H1 (cell line): ENCODE measurements at regions not wholly inside any gene's neighbourhood (a gene's known extent, or its start where the extent isn't known, plus 50 kb on each side); places are given as distances from the start of the nearest gene placed in this dataset.

Source experiments
- CTCF ChIA-PET: fragments of 300-600 bp; sonication (Branson Sonifier 250); formaldehyde crosslinking; loops from one replicate; lab custom pipeline; 2021; ENCODE audit not compliant: partially characterized antibody; lab: Charles Lee
- POLR2A ChIA-PET: fragments of 300-600 bp; sonication (Branson Sonifier 250); formaldehyde crosslinking; loops from one replicate; lab custom pipeline; 2021; ENCODE audit warnings: inconsistent platforms; ENCODE audit not compliant: partially characterized antibody; lab: Charles Lee
- DNase-seq, 2 experiments: peaks; one replicate each; pipeline versions ENCODE4 v3.0.0 to v3.0.0-alpha.2; 2010 to 2022; ENCODE audit warnings: low spot score in 2 of 2, low read depth in 1 of 2, mixed read lengths in 1 of 2
- FAIRE-seq: peaks from 2 replicates; lab custom pipeline; 2011; peaks lifted over from hg19 to GRCh38; lab: Jason Lieb, UNC
- H2AFZ ChIP-seq: 2 replicates; pipeline ENCODE4 v1.8.1; 2012; ENCODE audit warnings: low read length, inconsistent platforms
- H2AK5ac ChIP-seq: 2 replicates; pipeline ENCODE4 v1.6.1; 2013; ENCODE audit warnings: low read depth, low read length
- H2BK120ac ChIP-seq: replicated peaks from 2 replicates; pipeline ENCODE3; 2013; ENCODE audit warnings: low read depth, low read length, inconsistent platforms
- H2BK12ac ChIP-seq: 2 replicates; pipeline ENCODE4 v1.6.1; 2013; ENCODE audit warnings: low read depth, low read length
- H2BK15ac ChIP-seq: 2 replicates; pipeline ENCODE4 v1.6.1; 2013; ENCODE audit warnings: low read length
- H2BK20ac ChIP-seq: 2 replicates; pipeline ENCODE4 v1.6.1; 2013; ENCODE audit warnings: low read length
- H2BK5ac ChIP-seq: 2 replicates; pipeline ENCODE4 v1.6.1; 2013; ENCODE audit warnings: low read depth, low read length
- H3K14ac ChIP-seq: 2 replicates; pipeline ENCODE4 v1.6.1; 2013; ENCODE audit warnings: inconsistent platforms; ENCODE audit not compliant: insufficient read length
- H3K18ac ChIP-seq: 2 replicates; pipeline ENCODE4 v1.6.1; 2013; ENCODE audit warnings: low read length; ENCODE audit errors: extremely low read depth
- H3K23ac ChIP-seq: 2 replicates; pipeline ENCODE4 v1.6.1; 2013; ENCODE audit warnings: inconsistent platforms; ENCODE audit not compliant: insufficient read length
- H3K23me2 ChIP-seq: 2 replicates; pipeline ENCODE4 v1.6.1; 2013; ENCODE audit warnings: low read depth, low read length
- H3K27ac ChIP-seq: 2 replicates; pipeline ENCODE4 v1.6.1; 2011; ENCODE audit warnings: low read depth, low read length, inconsistent platforms
- H3K27me3 ChIP-seq, 4 experiments: replicated peaks in 1 of 4; 1 replicate in 1 of 4; 2 replicates in 3 of 4; pipeline versions ENCODE4 v1.6.1 to v1.8.1; 2011 to 2013; ENCODE audit warnings: low read length in 3 of 4, mild to moderate bottlenecking in 3 of 4, inconsistent platforms in 2 of 4, mixed read lengths in 2 of 4, moderate library complexity in 1 of 4; ENCODE audit not compliant: control insufficient read depth in 3 of 4, insufficient read depth in 3 of 4; ENCODE audit errors: extremely low read depth in 1 of 4
- H3K36me3 ChIP-seq, 4 experiments: 2 replicates each; pipeline versions ENCODE4 v1.6.1 to v1.8.1; 2011 to 2013; ENCODE audit warnings: mild to moderate bottlenecking in 4 of 4, low read length in 3 of 4, moderate library complexity in 2 of 4, control low read depth in 1 of 4, inconsistent platforms in 1 of 4; ENCODE audit not compliant: insufficient read depth in 4 of 4, control insufficient read depth in 2 of 4
- H3K4ac ChIP-seq: replicated peaks from 2 replicates; pipeline ENCODE3; 2013; ENCODE audit warnings: low read length, low read depth, mixed read lengths, inconsistent platforms; ENCODE audit not compliant: insufficient read length
- H3K4me1 ChIP-seq, 4 experiments: replicated peaks in 1 of 4; 1 replicate in 1 of 4; 2 replicates in 3 of 4; pipeline versions ENCODE4 v1.6.1 to v1.8.1; 2011 to 2013; ENCODE audit warnings: low read length in 3 of 4, inconsistent platforms in 2 of 4, mixed read lengths in 1 of 4; ENCODE audit not compliant: insufficient read depth in 4 of 4, control insufficient read depth in 3 of 4
- H3K4me2 ChIP-seq, 2 experiments: 2 replicates each; pipeline versions ENCODE4 v1.6.1 to v1.8.1; 2011 to 2013; ENCODE audit warnings: low read depth in 2 of 2, low read length in 2 of 2, control low read depth in 1 of 2, inconsistent platforms in 1 of 2, mild to moderate bottlenecking in 1 of 2; ENCODE audit not compliant: insufficient read depth in 1 of 2
- H3K4me3 ChIP-seq, 4 experiments: fragments of 200-600, 300-600 bp in 1 of 4; sonication (generic), shearing (Covaris generic), sonication (Bioruptor Twin) in 1 of 4; 2 replicates each; pipeline versions ENCODE4 v1.5.1 to v1.8.1; 2011 to 2016; ENCODE audit warnings: low read length in 4 of 4, low read depth in 3 of 4, control low read depth in 2 of 4, inconsistent platforms in 2 of 4, mild to moderate bottlenecking in 2 of 4, mixed read lengths in 1 of 4, moderate library complexity in 1 of 4; ENCODE audit not compliant: insufficient read depth in 2 of 4; ENCODE audit errors: extremely low read depth in 1 of 4
- H3K56ac ChIP-seq: replicated peaks from 2 replicates; pipeline ENCODE3; 2013; ENCODE audit warnings: low read depth, mild to moderate bottlenecking, mixed read lengths, low read length, inconsistent platforms; ENCODE audit not compliant: insufficient read length
- H3K79me1 ChIP-seq: 2 replicates; pipeline ENCODE4 v1.6.1; 2013; ENCODE audit warnings: low read depth, low read length, control low read depth
- H3K79me2 ChIP-seq, 2 experiments: 2 replicates each; pipeline versions ENCODE4 v1.6.1 to v1.8.1; 2012 to 2013; ENCODE audit warnings: low read length in 2 of 2, mild to moderate bottlenecking in 2 of 2, inconsistent platforms in 1 of 2; ENCODE audit not compliant: insufficient read depth in 2 of 2, control insufficient read depth in 1 of 2
- H3K9ac ChIP-seq, 4 experiments: replicated peaks in 1 of 4; 1 replicate in 1 of 4; 2 replicates in 3 of 4; pipeline versions ENCODE4 v1.6.1 to v1.8.1; 2011 to 2013; ENCODE audit warnings: low read depth in 3 of 4, low read length in 3 of 4, control low read depth in 2 of 4, mild to moderate bottlenecking in 2 of 4, moderate library complexity in 2 of 4, inconsistent platforms in 1 of 4; ENCODE audit errors: extremely low read depth in 1 of 4
- H3K9me3 ChIP-seq, 2 experiments: 2 replicates each; pipeline versions ENCODE4 v1.6.1 to v1.8.1; 2012 to 2013; ENCODE audit warnings: mild to moderate bottlenecking in 2 of 2, moderate library complexity in 2 of 2, control low read depth in 1 of 2, inconsistent platforms in 1 of 2, low read depth in 1 of 2, low read length in 1 of 2, mixed read lengths in 1 of 2; ENCODE audit not compliant: insufficient read depth in 2 of 2
- H4K20me1 ChIP-seq, 2 experiments: replicated peaks in 1 of 2; 2 replicates each; pipeline versions ENCODE3 to v1.8.1; 2011 to 2013; ENCODE audit warnings: inconsistent platforms in 2 of 2, low read length in 2 of 2, mild to moderate bottlenecking in 1 of 2; ENCODE audit not compliant: insufficient read depth in 2 of 2, control insufficient read depth in 1 of 2
- H4K5ac ChIP-seq: 2 replicates; pipeline ENCODE4 v1.6.1; 2013; ENCODE audit warnings: low read length, low read depth, mixed read lengths, inconsistent platforms; ENCODE audit not compliant: insufficient read length
- H4K8ac ChIP-seq: 2 replicates; pipeline ENCODE4 v1.8.0; 2013; ENCODE audit warnings: mild to moderate bottlenecking, moderate library complexity, low read length, inconsistent platforms; ENCODE audit not compliant: insufficient read depth; ENCODE audit errors: extremely low read depth
- H4K91ac ChIP-seq: replicated peaks from 2 replicates; pipeline ENCODE3; 2013; ENCODE audit warnings: low read length, mixed read lengths, inconsistent platforms; ENCODE audit not compliant: insufficient read length
- BACH1 ChIP-seq: IDR thresholded peaks from 2 replicates; pipeline ENCODE4 v1.6.1; 2012; ENCODE audit warnings: low read length, improper control_type of control experiment
- BCL11A ChIP-seq, 2 experiments: IDR thresholded peaks; one replicate each; pipeline ENCODE4 v1.6.1; 2011; ENCODE audit warnings: low read depth in 2 of 2, low read length in 2 of 2, mild to moderate bottlenecking in 2 of 2
- CEBPB ChIP-seq: IDR thresholded peaks from 2 replicates; pipeline ENCODE4 v1.6.1; 2012; ENCODE audit warnings: low read depth, low read length
- CHD2 ChIP-seq: IDR thresholded peaks from 2 replicates; pipeline ENCODE4 v1.6.1; 2012; ENCODE audit warnings: low read length, improper control_type of control experiment
- EZH2 ChIP-seq: fragments of 200-600 bp; sonication (generic); IDR thresholded peaks from 2 replicates; pipeline ENCODE4 v1.7.1; 2012; ENCODE audit warnings: low read depth, mild to moderate bottlenecking, moderate library complexity, low read length, inconsistent platforms; ENCODE audit not compliant: severe bottlenecking
- GTF2F1 ChIP-seq: IDR thresholded peaks from 2 replicates; pipeline ENCODE4 v1.6.1; 2012; ENCODE audit warnings: low read depth, low read length, improper control_type of control experiment, borderline replicate concordance
- HDAC6 ChIP-seq: IDR thresholded peaks from one replicate; pipeline ENCODE4 v1.7.1; 2012; ENCODE audit warnings: low read depth, mild to moderate bottlenecking, inconsistent platforms, low read length, moderate library complexity
- MAFK ChIP-seq: IDR thresholded peaks from 2 replicates; pipeline ENCODE4 v1.6.1; 2012; ENCODE audit warnings: low read depth, mild to moderate bottlenecking, improper control_type of control experiment, low read length
- RBBP5 ChIP-seq: IDR thresholded peaks from 2 replicates; pipeline ENCODE4 v1.7.1; 2012; ENCODE audit warnings: low read depth, mild to moderate bottlenecking, inconsistent platforms, low read length, moderate library complexity, borderline replicate concordance
- SP1 ChIP-seq: IDR thresholded peaks from 2 replicates; pipeline ENCODE4 v1.6.1; 2011; ENCODE audit warnings: low read depth, low read length
- SP4 ChIP-seq: IDR thresholded peaks from 2 replicates; pipeline ENCODE4 v1.6.1; 2012; ENCODE audit warnings: low read length, inconsistent platforms
- WGBS, 2 experiments: shearing (Covaris generic) in 1 of 2; methylation state at CpG; one replicate each; pipeline versions ENCODE4 v1.1.6 to v1.1.7; 2013 to 2015; ENCODE audit warnings: low lambda C conversion rate in 2 of 2, mixed read lengths in 2 of 2, inconsistent platforms in 1 of 2, low coverage in 1 of 2, missing lambda C conversion rate in 1 of 2; ENCODE audit not compliant: insufficient replicate concordance in 2 of 2, insufficient coverage in 1 of 2, insufficient read length in 1 of 2; ENCODE audit errors: extremely low coverage in 1 of 2, missing lambda C conversion rate in 1 of 2; 5-methylcytosine and 5-hydroxymethylcytosine counted together
- TF ChIP-seq, protein P1 (sequence below): IDR thresholded peaks from 2 replicates; pipeline ENCODE4 v1.6.1; 2011; ENCODE audit warnings: low read depth, mild to moderate bottlenecking, low read length; ENCODE audit not compliant: insufficient read depth

- Histone ChIP-seq H3K36me3 (no peaks in the 10 kb centered on the region), H3K14ac (no peak overlapping the region), H3K79me2 (no peaks in the 10 kb centered on the region), H3K23ac (no peak overlapping the region), H3K56ac (no peak overlapping the region), H3K18ac (no peak overlapping the region), H4K8ac (no peak overlapping the region), H3K27ac (no peak overlapping the region), H3K23me2 (no peaks in the 10 kb centered on the region), H3K79me1 (no peaks in the 10 kb centered on the region), H3K4me2 (no peak overlapping the region; a peak in 1 of 4 replicates), H4K5ac (no peak overlapping the region), H2BK20ac (no peak overlapping the region), H4K91ac (no peak overlapping the region), H3K27me3 (no peaks in the 10 kb centered on the region), H3K9ac (no peak overlapping the region), H3K9me3 (no peaks in the 10 kb centered on the region), H2BK120ac (no peak overlapping the region), H4K20me1 (no peaks in the 10 kb centered on the region), H2BK5ac (no peak overlapping the region), H3K4me3 (no peak overlapping the region), H3K4me1 (peaks cover 0 to 3% (median 2%) of the 10 kb centered on the region in 4 experiments; a peak in 2 of 7 replicates), H2BK12ac (no peak overlapping the region), H3K4ac (no peak overlapping the region), H2AK5ac (no peak overlapping the region), H2BK15ac (no peak overlapping the region), H2AFZ (no peak overlapping the region)
- DNase-seq, result no peak
- no peak for FAIRE-seq
- WGBS, 2 experiments, result 88% methylated on average over 1 of the region's 1 CpG; no CpG with 5 or more reads in 1 of the 2 experiments
- CTCF ChIA-PET, result no interaction called here
- POLR2A ChIA-PET, result no interaction called here
- TF ChIP-seq RBBP5, result no peak
- no peak for TF ChIP-seq SP1
- no peak for TF ChIP-seq HDAC6
- TF ChIP-seq BCL11A (IDR thresholded peaks at IDR 0.05; ENCODE audit: low read depth in 2 of 2, low read length in 2 of 2), result no peak
- no peak for TF ChIP-seq BACH1
- no peak for TF ChIP-seq SP4
- TF ChIP-seq EZH2, result no peak
- TF ChIP-seq, protein P1, sequence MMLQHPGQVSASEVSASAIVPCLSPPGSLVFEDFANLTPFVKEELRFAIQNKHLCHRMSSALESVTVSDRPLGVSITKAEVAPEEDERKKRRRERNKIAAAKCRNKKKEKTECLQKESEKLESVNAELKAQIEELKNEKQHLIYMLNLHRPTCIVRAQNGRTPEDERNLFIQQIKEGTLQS, result no peak
- TF ChIP-seq MAFK, result no peak
- no peak for TF ChIP-seq CHD2
- TF ChIP-seq CEBPB, result no peak
- TF ChIP-seq GTF2F1, result no peak
Observed at GRCh38 chr3:168417016-168417415, 321.3 kb upstream of the GOLIM4 start.
